NOMO-1 treated with DMSO at 0.1 percent for 48 hours (cell line): ENCODE measurements at regions not wholly inside any gene's neighbourhood (a gene's known extent, or its start where the extent isn't known, plus 50 kb on each side); places are given as distances from the start of the nearest gene placed in this dataset.
"Not testable (repeated sequence)": the region's sequence is repeated elsewhere in the genome, so short reads cannot be mapped to it uniquely, and the experiment has no call there.

Experiments used
- DNase-seq: peaks from one replicate; lab custom pipeline; 2025; ENCODE audit not compliant: unreplicated experiment; lab: John Stamatoyannopoulos, UW

GRCh38 chr15:98085003-98085639, 124.6 kb downstream of the ARRDC4 start:
- DNase-seq, result peak; percentile 69

GRCh38 chr15:98088307-98088945, 127.9 kb downstream of the ARRDC4 start:
- DNase-seq, result not testable (repeated sequence)

DNA sequence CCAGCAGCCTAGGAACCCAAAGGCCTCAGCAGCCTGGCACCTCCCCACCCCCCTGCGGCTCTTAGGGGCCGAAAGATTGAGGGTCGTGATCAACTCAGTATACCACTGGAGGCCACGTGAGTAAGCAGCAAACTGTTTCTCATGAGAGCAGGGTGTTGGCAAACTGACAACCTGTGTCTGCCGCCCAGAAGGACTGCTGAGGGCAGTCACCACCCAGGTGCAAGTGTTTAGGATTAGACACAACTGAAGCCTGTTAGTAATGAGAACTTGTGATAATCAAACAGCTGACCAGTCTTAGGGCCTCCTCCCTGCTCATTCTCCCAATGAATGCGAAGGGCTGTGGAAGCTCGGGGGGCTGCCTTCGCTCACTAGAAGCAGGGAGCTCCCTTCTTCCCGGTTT, 128.8 kb downstream of the ARRDC4 start:
- DNase-seq, result not testable (repeated sequence)

GRCh38 chr15:98097986-98098385, 137.5 kb downstream of the ARRDC4 start:
- DNase-seq, result not testable (repeated sequence)

- DNase-seq, result not testable (repeated sequence)
These were observed 140.1 kb downstream of the ARRDC4 start for GRCh38 chr15:98100606-98101005.

- no peak for DNase-seq
These were observed 143.1 kb downstream of the ARRDC4 start for GRCh38 chr15:98103570-98103969.

- DNase-seq, result not testable (repeated sequence)
These were observed 144.1 kb downstream of the ARRDC4 start for GRCh38 chr15:98104386-98105151.

- DNase-seq, result not testable (repeated sequence)
These were observed 146.2 kb downstream of the ARRDC4 start for GRCh38 chr15:98106615-98107194.

- no peak for DNase-seq
These were observed 151.3 kb downstream of the ARRDC4 start for GRCh38 chr15:98111806-98112205.

DNA sequence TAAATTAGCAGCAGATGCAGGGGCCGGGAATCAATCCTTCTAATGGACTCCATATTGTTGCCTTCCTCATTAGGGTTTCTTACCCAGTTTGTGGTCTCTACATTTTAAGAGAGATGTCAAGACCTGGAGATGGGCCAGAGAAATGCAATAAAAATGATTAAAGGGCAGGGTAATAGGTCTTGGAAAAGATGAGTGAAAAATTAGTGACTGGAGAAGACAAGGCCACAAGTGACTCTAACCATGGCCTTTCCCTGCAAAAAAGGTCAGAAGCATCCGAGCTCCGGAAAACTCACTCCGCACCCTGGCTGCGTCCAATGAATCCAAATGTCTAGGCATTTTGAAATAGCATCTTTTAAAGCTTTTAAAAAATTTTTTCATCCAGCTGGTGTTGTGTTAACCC, 152.8 kb downstream of the ARRDC4 start:
- no peak for DNase-seq

- no peak for DNase-seq
These were observed 160.1 kb downstream of the ARRDC4 start for GRCh38 chr15:98120561-98120960.

GRCh38 chr15:98121536-98121935, 161.0 kb downstream of the ARRDC4 start:
- DNase-seq, result no peak

- no peak for DNase-seq
These were observed 161.5 kb downstream of the ARRDC4 start for GRCh38 chr15:98121957-98122356.

- no peak for DNase-seq
These were observed 162.8 kb downstream of the ARRDC4 start for GRCh38 chr15:98123297-98123696.

GRCh38 chr15:98123834-98124233, 163.3 kb downstream of the ARRDC4 start:
- DNase-seq, result no peak

DNA sequence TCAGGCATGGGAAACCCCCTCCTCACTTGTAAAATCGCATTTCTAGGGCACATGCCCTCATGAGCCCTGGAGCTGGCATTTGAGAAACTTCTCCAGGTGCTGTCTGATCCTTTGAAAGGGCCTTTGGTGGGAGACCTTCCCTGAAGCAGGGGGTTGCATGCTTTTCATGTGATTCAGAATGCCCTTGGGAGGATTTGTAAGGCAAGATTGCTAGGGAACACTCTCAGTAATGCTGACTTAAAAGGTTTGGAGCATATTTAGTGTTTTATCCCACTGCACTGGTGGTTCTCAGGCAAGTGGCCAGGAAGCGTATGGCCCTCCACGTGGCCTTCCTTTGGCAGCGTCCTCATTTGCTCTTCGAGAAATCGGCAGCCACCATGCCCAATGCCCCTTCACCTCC, 164.1 kb downstream of the ARRDC4 start:
- DNase-seq, result no peak

DNA sequence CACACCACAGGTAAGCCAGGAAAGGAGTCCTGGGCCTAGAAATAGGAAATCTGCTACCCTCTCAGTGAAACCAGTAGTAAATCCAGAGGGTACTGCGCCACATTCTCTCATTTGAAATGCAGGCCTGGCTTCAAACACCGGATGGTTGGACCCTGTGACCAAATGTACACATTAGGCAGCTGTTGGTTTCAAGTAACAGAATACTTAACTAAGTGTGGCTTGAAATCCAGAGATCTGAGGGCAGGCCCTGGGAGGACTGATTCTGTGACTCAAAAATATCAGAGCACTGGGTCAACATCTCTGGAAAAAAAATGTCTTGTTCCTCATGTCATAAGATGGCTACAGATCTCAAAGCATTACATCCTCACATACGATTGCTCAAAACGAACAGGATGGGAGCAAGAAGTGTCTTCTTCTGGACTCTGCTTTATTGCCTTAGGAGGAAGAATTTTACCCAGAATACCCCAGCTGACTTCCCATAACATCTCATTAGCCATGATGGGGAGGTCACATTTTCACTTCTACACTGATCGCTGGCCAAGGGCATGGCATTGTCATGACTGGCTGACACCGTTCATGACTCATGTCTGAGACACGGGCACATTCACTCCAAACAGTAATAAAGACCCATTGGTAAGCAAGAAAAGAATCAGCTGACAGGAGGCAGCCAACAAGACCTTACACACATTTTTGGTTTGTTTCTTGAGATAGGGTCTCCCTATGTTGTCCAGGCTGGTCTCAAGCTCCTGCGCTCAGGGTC, 166.0 kb downstream of the ARRDC4 start:
- DNase-seq, result no peak

DNA sequence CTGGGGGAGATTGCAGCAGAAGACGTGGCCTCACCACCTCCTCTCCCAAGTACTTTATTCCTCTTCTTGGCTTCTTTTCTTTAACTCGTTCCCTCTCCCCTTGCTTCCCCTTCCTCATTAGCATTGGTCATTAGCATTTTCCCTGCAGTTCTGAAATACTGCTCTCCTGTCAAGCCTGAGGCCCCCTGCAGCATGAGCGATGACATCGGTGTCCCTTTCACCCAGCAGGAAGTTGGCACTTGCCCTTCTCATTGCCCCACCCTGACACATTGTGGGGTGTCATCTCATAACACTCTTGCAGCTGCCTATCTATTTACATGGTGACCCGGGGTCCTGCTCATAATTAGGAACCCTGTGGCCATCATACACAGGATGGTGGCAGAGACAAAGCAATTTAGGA, 167.1 kb downstream of the ARRDC4 start:
- DNase-seq, result peak; percentile 15

- DNase-seq, result no peak
These were observed 171.4 kb downstream of the ARRDC4 start for GRCh38 chr15:98131924-98132323.

- no peak for DNase-seq
These were observed 174.4 kb downstream of the ARRDC4 start for GRCh38 chr15:98134905-98135304.

DNA sequence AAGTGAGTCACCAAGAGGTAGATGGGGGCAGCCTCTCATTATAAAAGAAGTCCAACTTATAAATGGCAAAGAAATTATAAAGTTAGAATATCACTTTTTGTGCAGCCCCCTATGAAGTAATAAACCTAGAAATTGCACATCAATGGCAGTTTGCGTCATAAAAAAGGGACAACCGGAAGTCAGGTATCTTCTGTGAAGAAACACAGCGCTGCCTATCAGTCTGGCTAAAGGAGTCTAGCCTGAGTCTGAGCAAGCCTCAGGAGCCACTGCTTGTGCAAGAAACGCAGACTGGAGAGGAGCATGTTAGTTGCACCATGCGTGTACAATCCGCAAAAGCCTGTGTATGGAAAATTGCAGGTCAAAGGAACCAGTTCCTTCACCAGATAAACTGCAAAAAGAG, 178.4 kb downstream of the ARRDC4 start:
- DNase-seq, result no peak
